ENCODE measurements at regions not wholly inside any gene's neighbourhood (a gene's known extent, or its start where the extent isn't known, plus 50 kb on each side); places are given as distances from the start of the nearest gene placed in this dataset.

DNA sequence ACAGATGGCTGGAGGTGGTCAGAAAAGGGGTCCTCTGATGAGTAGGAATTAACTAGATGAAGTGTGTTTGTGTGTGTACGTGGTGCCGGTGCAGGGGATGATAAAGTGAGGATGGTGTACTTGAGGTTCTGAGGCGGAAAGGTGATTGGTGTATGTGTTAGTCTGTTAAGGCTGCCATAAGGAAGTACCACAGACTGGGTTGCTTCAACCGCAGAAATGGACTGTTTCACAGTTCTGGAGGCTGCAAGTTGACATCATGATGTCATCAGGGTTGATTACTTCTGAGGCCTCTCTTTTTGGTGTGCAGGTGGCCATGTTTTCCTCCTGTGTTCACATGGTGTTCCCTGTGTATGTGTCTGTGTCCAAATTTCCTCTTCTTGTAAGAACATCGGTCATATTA, 202.4 kb upstream of the RGMA start:
- TF ChIP-seq POLR2AphosphoS5 (IDR thresholded peaks at IDR 0.05; ENCODE audit: low read depth, low read length) = no peak
- TF ChIP-seq POLR2A (IDR thresholded peaks at IDR 0.05; ENCODE audit: low read depth, low read length) = no peak
- no peak for TF ChIP-seq TAF1 (IDR thresholded peaks at IDR 0.05; ENCODE audit: borderline replicate concordance, low read depth, low read length)
